Natural killer cell (primary cell): ENCODE measurements at regions not wholly inside any gene's neighbourhood (a gene's known extent, or its start where the extent isn't known, plus 50 kb on each side); places are given as distances from the start of the nearest gene placed in this dataset.

Source experiments
- ATAC-seq, 3 donors: fragments of 150-1000 bp in 2 of 3; fragments of 200-7000 bp in 1 of 3; cut with Tn5 transposase; 1 replicate in 1 of 3; 2 replicates in 2 of 3; pipeline ENCODE4 v1.10.0; 2021; ENCODE audit warnings: mild to moderate bottlenecking in 2 of 3, moderate library complexity in 2 of 3
- DNase-seq, 2 donors: peaks; one replicate each; pipeline versions ENCODE4 v3.0.0 to v3.0.0-alpha.2; 2013 to 2021; ENCODE audit warnings: mixed read lengths in 1 of 2
- H3K27ac ChIP-seq: one replicate; pipeline ENCODE4 v1.5.1; 2013; ENCODE audit warnings: mild to moderate bottlenecking, low read length
- H3K27me3 ChIP-seq: one replicate; pipeline ENCODE4 v1.6.1; 2013; ENCODE audit warnings: low read length; ENCODE audit not compliant: control insufficient read depth, insufficient read depth
- H3K36me3 ChIP-seq: one replicate; pipeline ENCODE4 v1.6.1; 2013; ENCODE audit warnings: low read length; ENCODE audit not compliant: control insufficient read depth, insufficient read depth
- H3K4me1 ChIP-seq: one replicate; pipeline ENCODE4 v1.6.1; 2013; ENCODE audit warnings: low read length; ENCODE audit not compliant: control insufficient read depth, insufficient read depth
- H3K4me3 ChIP-seq: one replicate; pipeline ENCODE4 v1.5.1; 2013; ENCODE audit warnings: low read length
- H3K9me3 ChIP-seq: one replicate; pipeline ENCODE4 v1.6.1; 2013; ENCODE audit warnings: low read length; ENCODE audit not compliant: control insufficient read depth, insufficient read depth
- H3K27ac Mint-ChIP-seq, 2 donors: one replicate each; pipeline ENCODE4 v1.8.0; 2022; ENCODE audit warnings: mild to moderate bottlenecking in 2 of 2, mixed read lengths in 2 of 2, moderate library complexity in 1 of 2
- H3K27me3 Mint-ChIP-seq, 2 donors: one replicate each; pipeline ENCODE4 v1.8.0; 2022; ENCODE audit warnings: low read depth in 2 of 2, mixed read lengths in 2 of 2
- H3K36me3 Mint-ChIP-seq: one replicate; pipeline ENCODE4 v1.8.0; 2022; ENCODE audit warnings: mixed read lengths
- H3K4me1 Mint-ChIP-seq, 2 donors: one replicate each; pipeline ENCODE4 v1.8.0; 2022; ENCODE audit warnings: mixed read lengths in 2 of 2
- H3K4me3 Mint-ChIP-seq: one replicate; pipeline ENCODE4 v1.8.0; 2022; ENCODE audit warnings: mild to moderate bottlenecking, moderate library complexity, mixed read lengths
- H3K9me3 Mint-ChIP-seq, 2 donors: one replicate each; pipeline ENCODE4 v1.8.0; 2022; ENCODE audit warnings: mixed read lengths in 2 of 2
- CTCF ChIP-seq: fragments of 200-600 bp; IDR thresholded peaks from one replicate; pipeline ENCODE4 v1.8.0; 2022; ENCODE audit warnings: antibody characterized with exemption
- WGBS: methylation state at CpG from one replicate; pipeline ENCODE4 v1.1.7; 2013; ENCODE audit warnings: missing lambda C conversion rate; ENCODE audit not compliant: insufficient coverage; 5-methylcytosine and 5-hydroxymethylcytosine counted together
- intact Hi-C: fragments of 100-400 bp; cut with micrococcal nuclease; formaldehyde crosslinking; loops from one replicate; pipeline ENCODE4 v1.14.2; 2022

- Mint-ChIP-seq H3K4me3 (no peak overlapping the region), H3K9me3 (peaks cover 12% of the 10 kb centered on the region in 2 donors), H3K4me1 (no peaks in the 10 kb centered on the region), H3K27me3 (no peaks in the 10 kb centered on the region), H3K36me3 (no peaks in the 10 kb centered on the region), H3K27ac (no peak overlapping the region)
- WGBS: 69% methylated on average over 1 of the region's 1 CpG
- no peak for ATAC-seq
- DNase-seq: no peak
- H3K27ac ChIP-seq: no peak overlapping the region
- peaks cover 4% of the 10 kb centered on the region for H3K9me3 ChIP-seq
- no peaks in the 10 kb centered on the region for H3K4me1 ChIP-seq
- intact Hi-C loops: no loop called here
- no peaks in the 10 kb centered on the region for H3K36me3 ChIP-seq
- no peak overlapping the region for H3K4me3 ChIP-seq
- TF ChIP-seq CTCF: no peak
- H3K27me3 ChIP-seq: no peaks in the 10 kb centered on the region
These were observed 222.6 kb downstream of the NOL4 start for GRCh38 chr18:34002130-34002529.

- no peaks in the 10 kb centered on the region for H3K36me3 Mint-ChIP-seq
- no peak overlapping the region for H3K27ac Mint-ChIP-seq
- peaks cover 3% of the 10 kb centered on the region for H3K9me3 ChIP-seq
- H3K27me3 Mint-ChIP-seq: no peaks in the 10 kb centered on the region
- 83% methylated on average over 2 of the region's 3 CpGs for WGBS
- H3K36me3 ChIP-seq: no peaks in the 10 kb centered on the region
- H3K9me3 Mint-ChIP-seq: peaks cover 12 to 14% of the 10 kb centered on the region in 2 donors
- no peak for DNase-seq
- no peak overlapping the region for H3K27ac ChIP-seq
- TF ChIP-seq CTCF: no peak
- H3K4me3 ChIP-seq: no peak overlapping the region
- H3K4me3 Mint-ChIP-seq: no peak overlapping the region
- no peaks in the 10 kb centered on the region for H3K4me1 Mint-ChIP-seq
- H3K27me3 ChIP-seq: no peaks in the 10 kb centered on the region
- no peak for ATAC-seq
- intact Hi-C loops: no loop called here
- no peaks in the 10 kb centered on the region for H3K4me1 ChIP-seq
These were observed 223.3 kb downstream of the NOL4 start for GRCh38 chr18:34001376-34001775.

- WGBS: 86% methylated on average over 3 of the region's 3 CpGs
- no peaks in the 10 kb centered on the region for H3K27me3 Mint-ChIP-seq
- ATAC-seq: no peak
These were observed 237.5 kb downstream of the NOL4 start for GRCh38 chr18:33987206-33987605.

More at GRCh38 chr18:33987206-33987605, 237.5 kb downstream of the NOL4 start:
- no peaks in the 10 kb centered on the region for H3K36me3 ChIP-seq
- DNase-seq: no peak
- no peak overlapping the region for H3K27ac Mint-ChIP-seq
- no peaks in the 10 kb centered on the region for H3K4me1 ChIP-seq
- no peak overlapping the region for H3K4me3 Mint-ChIP-seq
- intact Hi-C loops: no loop called here
- H3K9me3 ChIP-seq: peaks cover 3% of the 10 kb centered on the region
- no peaks in the 10 kb centered on the region for H3K27me3 ChIP-seq
- TF ChIP-seq CTCF: no peak
- no peak overlapping the region for H3K27ac ChIP-seq
- peaks cover 8 to 9% of the 10 kb centered on the region in 2 donors for H3K9me3 Mint-ChIP-seq
- no peak overlapping the region for H3K4me3 ChIP-seq
- no peaks in the 10 kb centered on the region for H3K4me1 Mint-ChIP-seq
- H3K36me3 Mint-ChIP-seq: no peaks in the 10 kb centered on the region
